GM12878 (cell line): ENCODE measurements at regions not wholly inside any gene's neighbourhood (a gene's known extent, or its start where the extent isn't known, plus 50 kb on each side); places are given as distances from the start of the nearest gene placed in this dataset.

Source experiments
- ATAC-seq: fragments of 200-7000 bp; cut with Tn5 transposase; 3 replicates; pipeline ENCODE4 v1.9.1; 2020; ENCODE audit warnings: mild to moderate bottlenecking, moderate library complexity
- BruUV-seq: library from RNA; stranded (reverse); fragments of 400-500 nt; replicated peaks from 2 replicates; lab custom pipeline; 2021; lab: Mats Ljungman, UMichigan
- CTCF ChIA-PET: fragments of 300-600 bp; sonication (Branson Sonifier 250); formaldehyde crosslinking; extraction: SDS; loops from one replicate; lab custom pipeline; 2021; ENCODE audit warnings: inconsistent platforms; lab: Yijun Ruan, JAX
- POLR2A ChIA-PET: fragments of 350-600 bp; formaldehyde crosslinking; extraction: SDS; loops from one replicate; lab custom pipeline; 2021; ENCODE audit warnings: inconsistent platforms; lab: Charles Lee
- RAD21 ChIA-PET: fragments of 300-600 bp; sonication (Branson Sonifier 250); formaldehyde crosslinking; loops from one replicate; lab custom pipeline; 2023; ENCODE audit warnings: antibody characterized with exemption; ENCODE audit not compliant: unreplicated experiment; lab: Charles Lee
- SMC1A ChIA-PET: fragments of 300-600 bp; sonication (Branson Sonifier 250); formaldehyde crosslinking; loops from one replicate; lab custom pipeline; 2023; ENCODE audit not compliant: unreplicated experiment, uncharacterized antibody; lab: Charles Lee
- DNase-seq: peaks from one replicate; pipeline ENCODE4 v3.0.0-alpha.2; 2011; ENCODE audit warnings: low read depth, low spot score
- FAIRE-seq: peaks from 3 replicates; lab custom pipeline; 2011; peaks lifted over from hg19 to GRCh38; lab: Jason Lieb, UNC
- H2AFZ ChIP-seq: 2 replicates; pipeline ENCODE4 v1.6.0; 2011; ENCODE audit warnings: low read depth, low read length, control low read depth; ENCODE audit not compliant: control insufficient read depth
- H3K27ac ChIP-seq: 2 replicates; pipeline ENCODE4 v1.5.1; 2011; ENCODE audit warnings: control low read depth; ENCODE audit not compliant: control insufficient read depth, insufficient read depth
- H3K27me3 ChIP-seq, 2 experiments: replicated peaks in 1 of 2; 2 replicates each; pipeline versions ENCODE4 v1.6.0 to v1.6.1; 2011; ENCODE audit warnings: low read length in 1 of 2; ENCODE audit not compliant: control insufficient read depth in 2 of 2, insufficient read depth in 2 of 2
- H3K36me3 ChIP-seq, 2 experiments: 2 replicates each; pipeline ENCODE4 v1.5.1; 2011; ENCODE audit warnings: low read length in 1 of 2; ENCODE audit not compliant: control insufficient read depth in 2 of 2, insufficient read depth in 2 of 2
- H3K4me1 ChIP-seq: 2 replicates; pipeline ENCODE4 v1.6.1; 2011; ENCODE audit warnings: mild to moderate bottlenecking, low read length, moderate library complexity, mixed read lengths; ENCODE audit not compliant: control insufficient read depth, insufficient read depth
- H3K4me2 ChIP-seq: 2 replicates; pipeline ENCODE4 v1.6.0; 2011; ENCODE audit warnings: control low read depth; ENCODE audit not compliant: control insufficient read depth, insufficient read depth
- H3K4me3 ChIP-seq: fragments of 200-600 bp; sonication (generic); 2 replicates; pipeline ENCODE4 v1.5.1; 2016
- H3K79me2 ChIP-seq: 2 replicates; pipeline ENCODE4 v1.6.0; 2011; ENCODE audit warnings: low read length; ENCODE audit not compliant: control insufficient read depth, insufficient read depth
- H3K9ac ChIP-seq: 2 replicates; pipeline ENCODE4 v1.8.0; 2011; ENCODE audit warnings: low read length, control low read depth, mixed read lengths; ENCODE audit not compliant: control insufficient read depth, insufficient read depth
- H3K9me3 ChIP-seq: replicated peaks from 3 replicates; pipeline ENCODE4 v1.5.1; 2011; ENCODE audit warnings: mild to moderate bottlenecking, low read length; ENCODE audit not compliant: control insufficient read depth, insufficient read depth
- H4K20me1 ChIP-seq: 2 replicates; pipeline ENCODE4 v1.6.0; 2011; ENCODE audit not compliant: control insufficient read depth, insufficient read depth
- BHLHE40 ChIP-seq, 2 experiments: fragments of 450-650 bp in 1 of 2; IDR thresholded peaks; 2 replicates each; pipeline ENCODE4 v1.6.1; 2011 to 2017; ENCODE audit warnings: low read depth in 2 of 2, borderline replicate concordance in 1 of 2, improper control_type of control experiment in 1 of 2, low read length in 1 of 2, mild to moderate bottlenecking in 1 of 2
- HDAC2 ChIP-seq: fragments of 200-600 bp; sonication (generic); IDR thresholded peaks from 2 replicates; pipeline ENCODE4 v1.6.1; 2017
- HSF1 ChIP-seq: fragments of 150-350 bp; IDR thresholded peaks from 2 replicates; pipeline ENCODE4 v1.6.1; 2014; ENCODE audit warnings: mild to moderate bottlenecking, low read depth, low read length
- IKZF1 ChIP-seq: fragments of 450-650 bp; conservative IDR thresholded peaks from 2 replicates; pipeline ENCODE4 v1.6.1; 2017; ENCODE audit warnings: antibody characterized with exemption, mild to moderate bottlenecking
- MTA3 ChIP-seq: IDR thresholded peaks from 2 replicates; pipeline ENCODE4 v1.6.1; 2012; ENCODE audit warnings: low read length, inconsistent platforms, borderline replicate concordance
- NKRF ChIP-seq: fragments of 450-650 bp; conservative IDR thresholded peaks from 2 replicates; pipeline ENCODE4 v1.6.1; 2017; ENCODE audit warnings: mild to moderate bottlenecking, moderate library complexity
- POLR2A ChIP-seq: IDR thresholded peaks from 2 replicates; pipeline ENCODE4 v1.6.1; 2011; ENCODE audit warnings: low read depth, mild to moderate bottlenecking, low read length
- POLR2AphosphoS2 ChIP-seq: IDR thresholded peaks from 2 replicates; pipeline ENCODE4 v1.6.1; 2011; ENCODE audit warnings: low read depth, mild to moderate bottlenecking, low read length, improper control_type of control experiment, moderate library complexity
- RELB ChIP-seq: fragments of 450-650 bp; IDR thresholded peaks from 2 replicates; pipeline ENCODE4 v1.6.1; 2017; ENCODE audit warnings: low read depth, mild to moderate bottlenecking, moderate library complexity
- SMAD1 ChIP-seq: fragments of 450-650 bp; IDR thresholded peaks from 2 replicates; pipeline ENCODE4 v1.6.1; 2018; ENCODE audit warnings: mild to moderate bottlenecking, low read depth; ENCODE audit not compliant: partially characterized antibody
- SP1 ChIP-seq: IDR thresholded peaks from one replicate; pipeline ENCODE4 v1.6.1; 2011; ENCODE audit warnings: low read depth, low read length
- TCF3 ChIP-seq: IDR thresholded peaks from 2 replicates; pipeline ENCODE4 v1.6.1; 2012; ENCODE audit warnings: low read depth, mild to moderate bottlenecking, low read length, borderline replicate concordance; ENCODE audit not compliant: insufficient read depth
- YY1 ChIP-seq: IDR thresholded peaks from 2 replicates; pipeline ENCODE4 v1.6.1; 2011; ENCODE audit warnings: low read depth, mild to moderate bottlenecking, low read length
- ZNF217 ChIP-seq: fragments of 450-650 bp; IDR thresholded peaks from 2 replicates; pipeline ENCODE4 v1.6.1; 2017; ENCODE audit warnings: antibody characterized with exemption, mild to moderate bottlenecking
- ZNF592 ChIP-seq: fragments of 450-650 bp; IDR thresholded peaks from 2 replicates; pipeline ENCODE4 v1.6.1; 2017; ENCODE audit warnings: mild to moderate bottlenecking, moderate library complexity
- ZSCAN29 ChIP-seq: fragments of 450-650 bp; IDR thresholded peaks from 2 replicates; pipeline ENCODE4 v1.6.1; 2017; ENCODE audit warnings: mild to moderate bottlenecking, moderate library complexity
- whole genome bisulfite sequencing: methylation state at CpG from one replicate; pipeline ENCODE4 v1.1.6; 2016; ENCODE audit warnings: low lambda C conversion rate; ENCODE audit not compliant: insufficient replicate concordance, insufficient coverage; ENCODE audit errors: missing lambda C conversion rate; 5-methylcytosine and 5-hydroxymethylcytosine counted together
- in situ Hi-C: fragments of 300-500 bp; cut with MboI; formaldehyde crosslinking; loops from 9 replicates; pipeline ENCODE4 v1.14.3; 2018; ENCODE audit warnings: mixed read lengths
- intact Hi-C: fragments of 100-400 bp; cut with micrococcal nuclease; formaldehyde crosslinking; loops from one replicate; pipeline ENCODE4 v1.14.2; 2022; ENCODE audit not compliant: unreplicated experiment

GRCh38 chr18:71022389-71022788, 733.5 kb downstream of the SOCS6 start (continued):
- no peak for TF ChIP-seq ZNF592

GRCh38 chr18:71021030-71021362, 732.2 kb downstream of the SOCS6 start:
- no peak for DNase-seq
- H3K4me3 ChIP-seq = no peak overlapping the region
- ChIA-PET RAD21 (no interaction called here), POLR2A (interaction anchor here (1.1 to 1.2 kb wide), 2 partner anchors 9 to 38 kb away, joined by 3 read pairs; no protein-coding TSS in a partner anchor), CTCF (interaction anchor here (1.0 kb wide), 1 partner anchor 20 kb away, joined by 3 read pairs; no protein-coding TSS in a partner anchor), SMC1A (interaction anchor here (0.5 to 0.8 kb wide), 3 partner anchors 11 to 792 kb away, joined by 3 read pairs; no protein-coding TSS in a partner anchor)
- FAIRE-seq = no peak
- H4K20me1 ChIP-seq = no peaks in the 10 kb centered on the region
- ATAC-seq = no peak
- BruUV-seq = no TSS peak
- H3K27me3 ChIP-seq = no peaks in the 10 kb centered on the region
- no peaks in the 10 kb centered on the region for H3K36me3 ChIP-seq
- no peak overlapping the region for H3K9ac ChIP-seq
- no peaks in the 10 kb centered on the region for H3K4me1 ChIP-seq
- H3K27ac ChIP-seq = no peak overlapping the region
- WGBS = 95% methylated on average over 2 of the region's 2 CpGs
- no peak overlapping the region for H2AFZ ChIP-seq
- H3K79me2 ChIP-seq = no peaks in the 10 kb centered on the region
- H3K9me3 ChIP-seq = no peaks in the 10 kb centered on the region
- intact Hi-C loops = no loop called here
- no peak overlapping the region for H3K4me2 ChIP-seq
- in situ Hi-C loops = no loop called here
- TF ChIP-seq IKZF1 (no peak), RELB (no peak), POLR2A (no peak), NKRF (no peak), HSF1 (no peak), TCF3 (no peak), BHLHE40 (IDR thresholded peaks at IDR 0.05; ENCODE audit: borderline replicate concordance in 1 of 2, low read depth in 2 of 2, low read length in 1 of 2) (no peak), ZSCAN29 (no peak), SMAD1 (no peak), HDAC2 (no peak), POLR2AphosphoS2 (no peak), YY1 (no peak), MTA3 (no peak), ZNF217 (no peak), SP1 (no peak)
